IPS-18a (cell line): ENCODE measurements at regions not wholly inside any gene's neighbourhood (a gene's known extent, or its start where the extent isn't known, plus 50 kb on each side); places are given as distances from the start of the nearest gene placed in this dataset.

Source experiments
- H3K27ac ChIP-seq: one replicate; pipeline ENCODE4 v1.5.1; 2013; ENCODE audit warnings: low read length
- H3K27me3 ChIP-seq: one replicate; pipeline ENCODE4 v1.6.1; 2013; ENCODE audit warnings: mild to moderate bottlenecking, low read length; ENCODE audit not compliant: control insufficient read depth, insufficient read depth
- H3K36me3 ChIP-seq: one replicate; pipeline ENCODE4 v1.6.1; 2013; ENCODE audit warnings: low read depth, low read length; ENCODE audit not compliant: control insufficient read depth
- H3K4me1 ChIP-seq: one replicate; pipeline ENCODE4 v1.6.1; 2013; ENCODE audit warnings: low read depth, low read length; ENCODE audit not compliant: control insufficient read depth
- H3K4me3 ChIP-seq: one replicate; pipeline ENCODE4 v1.5.1; 2013; ENCODE audit warnings: low read length
- H3K9ac ChIP-seq: one replicate; pipeline ENCODE4 v1.6.1; 2013; ENCODE audit warnings: mild to moderate bottlenecking, low read length, moderate library complexity
- H3K9me3 ChIP-seq: one replicate; pipeline ENCODE4 v1.6.1; 2013; ENCODE audit warnings: low read depth, low read length; ENCODE audit not compliant: control insufficient read depth

DNA sequence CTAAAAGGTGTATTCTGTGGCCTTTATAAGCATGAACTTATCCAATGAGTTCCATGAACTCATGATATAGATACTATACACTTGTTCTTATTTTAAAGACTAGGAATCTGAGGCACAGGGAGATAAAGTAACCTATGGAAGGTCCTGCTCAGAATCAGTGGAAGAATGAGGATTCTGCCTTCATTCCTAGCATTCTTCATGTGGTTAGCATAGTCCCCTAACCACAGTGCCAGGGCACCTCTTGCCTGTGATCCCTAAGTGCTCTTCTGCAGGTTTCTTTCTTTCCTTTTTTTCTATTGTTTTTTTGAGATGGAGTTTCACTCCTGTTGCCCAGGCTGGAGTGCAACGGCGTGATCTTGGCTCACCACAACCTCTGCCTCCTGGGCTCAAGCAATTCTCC lies 174.1 kb downstream of the C9orf152 start:
- Histone ChIP-seq H3K36me3 (no peaks in the 10 kb centered on the region), H3K4me1 (no peaks in the 10 kb centered on the region), H3K4me3 (no peak overlapping the region), H3K27me3 (no peaks in the 10 kb centered on the region), H3K9ac (no peak overlapping the region), H3K27ac (no peak overlapping the region), H3K9me3 (no peaks in the 10 kb centered on the region)

DNA sequence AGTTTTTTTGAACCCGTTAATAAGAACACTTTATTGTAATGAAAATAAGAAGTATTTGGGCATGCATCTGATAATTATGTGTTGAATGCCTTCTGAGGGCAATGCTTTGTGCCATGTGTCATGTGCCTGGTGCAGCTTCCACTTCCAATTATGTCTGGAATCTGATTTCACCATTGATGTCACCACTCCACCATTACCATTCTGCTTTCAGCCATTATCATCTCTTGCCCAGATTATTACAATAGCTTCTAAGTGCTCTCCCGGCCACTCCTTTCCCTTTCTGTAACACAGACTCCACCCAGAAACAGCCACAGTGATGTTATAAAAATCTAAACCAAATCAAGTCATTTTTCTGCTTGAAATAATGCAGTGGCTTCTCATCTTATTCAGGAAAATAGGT lies 171.7 kb downstream of the C9orf152 start:
- H3K27me3 ChIP-seq = no peaks in the 10 kb centered on the region
- no peaks in the 10 kb centered on the region for H3K9me3 ChIP-seq
- no peak overlapping the region for H3K4me3 ChIP-seq
- no peaks in the 10 kb centered on the region for H3K36me3 ChIP-seq
- no peaks in the 10 kb centered on the region for H3K4me1 ChIP-seq
- no peak overlapping the region for H3K27ac ChIP-seq
- no peak overlapping the region for H3K9ac ChIP-seq

DNA sequence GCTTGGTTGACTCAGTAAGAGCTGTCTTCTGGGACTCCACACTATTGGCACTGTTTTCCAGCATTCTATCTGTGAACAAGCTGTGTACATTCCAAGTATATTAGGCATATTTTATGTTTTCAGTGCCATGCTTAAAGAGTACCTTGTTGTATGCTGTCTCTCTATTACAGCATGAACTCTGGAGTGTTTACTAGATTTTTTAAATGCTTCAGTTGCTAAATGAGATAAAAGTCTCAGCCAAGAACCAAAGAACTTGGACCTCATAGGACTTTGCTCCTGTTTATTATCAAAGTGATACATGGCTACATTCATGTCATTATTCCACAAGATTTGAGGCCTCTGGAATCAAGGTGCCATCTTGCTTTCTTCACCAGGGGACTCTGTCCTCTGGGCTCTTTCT lies 167.2 kb downstream of the C9orf152 start:
- no peaks in the 10 kb centered on the region for H3K9me3 ChIP-seq
- no peak overlapping the region for H3K4me3 ChIP-seq
- H3K27me3 ChIP-seq = no peaks in the 10 kb centered on the region
- peaks cover 3% of the 10 kb centered on the region for H3K4me1 ChIP-seq
- no peak overlapping the region for H3K27ac ChIP-seq
- H3K36me3 ChIP-seq = no peaks in the 10 kb centered on the region
- H3K9ac ChIP-seq = no peak overlapping the region

DNA sequence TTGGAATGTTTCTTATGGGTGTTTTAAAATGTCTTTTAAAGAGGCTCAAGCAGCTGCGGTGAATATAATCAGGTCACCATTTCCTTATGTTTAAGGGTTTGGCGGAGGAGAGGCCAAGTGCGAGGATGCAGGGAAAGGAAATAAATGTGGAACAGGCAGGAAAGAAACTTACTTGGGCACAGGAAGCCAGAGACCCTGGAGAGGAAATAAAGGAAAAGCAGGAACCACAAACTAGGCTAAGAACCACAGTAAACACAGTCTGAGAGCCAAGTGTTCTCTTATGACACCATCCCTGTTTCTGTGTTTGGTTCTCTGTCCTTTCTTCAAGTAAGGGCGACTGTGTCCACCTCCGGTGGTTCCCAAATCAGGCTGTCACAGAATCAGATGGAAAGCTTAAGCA lies 166.5 kb downstream of the C9orf152 start:
- no peak overlapping the region for H3K27ac ChIP-seq

DNA sequence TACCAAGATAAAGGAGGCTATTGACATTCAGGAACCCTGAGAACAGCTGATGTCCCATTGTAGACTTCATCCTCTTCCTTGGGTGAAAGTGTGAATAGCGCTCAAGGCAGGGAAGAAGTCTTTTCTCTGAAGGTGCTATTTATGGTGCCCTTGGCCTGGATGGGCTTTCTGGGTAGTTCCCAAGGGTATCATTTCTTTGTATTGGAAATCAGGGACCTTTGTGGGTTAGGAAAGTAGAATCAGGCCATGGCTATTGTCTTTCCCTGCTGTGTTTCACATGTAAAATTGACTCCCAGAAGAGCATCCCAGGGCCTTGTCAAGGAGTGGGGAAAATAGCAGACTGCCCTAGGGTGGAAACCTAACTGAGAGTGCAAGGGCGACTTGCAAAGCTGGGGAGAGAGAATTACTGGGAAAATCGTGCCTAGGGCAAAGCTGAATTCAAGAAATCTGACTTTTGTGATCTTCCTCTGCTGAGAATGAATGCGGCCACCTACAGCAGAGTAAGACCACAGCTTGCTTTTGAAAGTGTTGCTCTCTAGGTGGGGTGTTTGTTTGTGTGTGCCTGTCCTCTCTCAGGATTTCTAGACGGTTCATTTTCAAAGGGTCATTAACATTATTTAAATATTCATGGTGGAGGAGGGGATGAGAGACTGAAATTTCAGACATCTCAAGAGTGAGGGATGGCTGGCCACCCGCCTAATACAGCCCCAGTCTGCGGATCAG lies 160.6 kb downstream of the C9orf152 start:
- Histone ChIP-seq H3K9ac (peak overlapping the region; percentile 87), H3K36me3 (no peaks in the 10 kb centered on the region), H3K4me3 (peak overlapping the region; percentile 95), H3K9me3 (no peaks in the 10 kb centered on the region), H3K27ac (peak overlapping the region; percentile 75), H3K4me1 (peaks cover 17% of the 10 kb centered on the region), H3K27me3 (peaks cover 9% of the 10 kb centered on the region)

More for the DNA sequence above, 166.5 kb downstream of the C9orf152 start:
- no peaks in the 10 kb centered on the region for H3K9me3 ChIP-seq
- H3K27me3 ChIP-seq = no peaks in the 10 kb centered on the region
- H3K4me3 ChIP-seq = no peak overlapping the region
- peaks cover 4% of the 10 kb centered on the region for H3K4me1 ChIP-seq
- H3K36me3 ChIP-seq = no peaks in the 10 kb centered on the region
- no peak overlapping the region for H3K9ac ChIP-seq

DNA sequence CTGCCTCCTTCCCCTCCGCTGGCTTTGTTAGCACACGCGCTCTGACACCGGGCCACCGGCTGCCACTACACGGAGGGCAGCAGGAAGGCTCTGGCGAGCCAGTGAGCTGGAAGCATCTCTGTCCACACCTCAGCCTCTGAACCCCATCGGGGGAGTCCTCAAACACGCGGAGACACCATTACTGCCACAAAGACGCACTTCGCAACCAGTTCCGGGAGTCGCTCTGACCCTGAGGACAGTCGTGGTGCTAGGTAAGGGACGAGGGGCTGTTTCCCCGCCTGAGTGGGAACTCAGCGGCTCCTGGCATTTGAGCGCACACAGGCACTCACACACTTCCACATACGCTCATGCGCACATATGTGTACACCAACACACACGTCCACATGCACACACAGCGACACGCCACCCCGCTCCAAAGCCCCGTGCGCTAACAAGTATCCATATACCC lies 160.0 kb downstream of the C9orf152 start:
- no peaks in the 10 kb centered on the region for H3K36me3 ChIP-seq
- H3K4me1 ChIP-seq = peaks cover 17% of the 10 kb centered on the region
- peak overlapping the region; percentile 95 for H3K4me3 ChIP-seq
- H3K27me3 ChIP-seq = peaks cover 9% of the 10 kb centered on the region
- H3K27ac ChIP-seq = peak overlapping the region; percentile 75
- no peaks in the 10 kb centered on the region for H3K9me3 ChIP-seq
- peak overlapping the region; percentile 87 for H3K9ac ChIP-seq

DNA sequence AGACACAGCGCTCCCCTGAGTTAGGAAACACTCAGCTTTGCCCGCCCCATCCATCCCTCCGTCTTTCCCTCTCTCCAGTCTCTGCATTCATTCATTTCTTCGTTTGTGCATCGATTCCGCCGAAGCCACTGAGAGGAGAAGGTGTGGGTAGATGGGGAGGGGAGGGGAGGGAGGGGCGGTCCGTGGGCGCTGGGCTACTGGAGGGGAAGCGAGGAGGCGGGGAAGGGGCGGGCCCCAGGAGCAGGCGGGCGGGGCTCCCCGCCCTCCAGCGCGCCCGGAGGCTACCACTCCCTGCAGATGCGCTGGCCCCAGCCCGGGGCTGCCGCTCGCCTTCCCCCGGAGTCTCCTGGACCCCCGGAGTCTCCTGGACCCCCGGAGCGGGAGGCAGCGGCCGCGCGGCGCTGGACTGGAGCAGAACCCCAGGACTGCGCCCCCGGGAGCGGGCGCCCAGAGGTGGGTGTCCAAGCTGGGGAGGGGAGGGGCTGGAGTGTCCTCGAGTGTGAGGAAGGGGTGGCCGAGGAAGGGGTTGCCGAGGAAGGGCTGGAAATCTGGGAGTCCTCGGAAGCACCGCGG lies 159.5 kb downstream of the C9orf152 start:
- peak overlapping the region; percentile 87 for H3K9ac ChIP-seq
- H3K27me3 ChIP-seq = peaks cover 9% of the 10 kb centered on the region
- peak overlapping the region; percentile 75 for H3K27ac ChIP-seq
- H3K4me1 ChIP-seq = peaks cover 17% of the 10 kb centered on the region
- H3K9me3 ChIP-seq = no peaks in the 10 kb centered on the region
- H3K4me3 ChIP-seq = peak overlapping the region; percentile 95
- H3K36me3 ChIP-seq = no peaks in the 10 kb centered on the region

DNA sequence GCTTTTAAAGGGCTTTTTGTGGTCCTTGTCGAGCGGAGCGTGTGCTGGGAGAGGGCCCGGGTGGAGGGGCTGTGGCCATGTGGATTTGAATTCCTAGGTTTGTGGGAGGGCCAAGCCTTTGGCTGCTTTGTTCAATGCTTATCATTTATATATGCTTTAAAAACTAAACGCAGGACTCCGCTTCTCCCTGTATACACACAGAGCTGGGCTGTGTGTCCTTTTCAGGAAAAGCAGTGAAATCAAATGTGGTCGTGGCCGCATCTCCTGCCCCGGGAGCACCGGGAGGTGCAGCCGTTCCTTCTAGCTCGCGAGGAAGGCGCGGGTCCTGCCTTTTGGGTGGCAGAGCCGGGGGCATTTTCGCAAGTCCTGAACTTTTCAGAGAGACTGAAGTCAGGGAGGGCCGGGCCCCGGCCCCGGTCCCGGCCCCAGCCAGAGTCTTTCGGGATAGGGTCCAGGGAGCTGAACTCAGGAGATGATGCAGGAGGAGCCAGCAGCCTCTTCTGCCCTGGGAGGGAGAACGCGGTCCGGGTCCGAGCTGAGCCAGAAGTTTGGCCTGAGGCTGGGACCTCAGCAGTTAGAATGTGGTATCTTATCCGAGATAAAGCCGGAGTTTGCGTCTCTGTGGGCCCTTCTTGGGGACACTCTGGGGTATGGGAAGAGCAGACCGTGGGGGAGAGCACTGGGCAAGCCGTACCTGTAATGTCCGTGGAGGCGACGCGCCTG lies 158.8 kb downstream of the C9orf152 start:
- Histone ChIP-seq H3K27me3 (peaks cover 9% of the 10 kb centered on the region), H3K9ac (peak overlapping the region; percentile 87), H3K36me3 (no peaks in the 10 kb centered on the region), H3K4me3 (peak overlapping the region; percentile 95), H3K9me3 (no peaks in the 10 kb centered on the region), H3K4me1 (peaks cover 17% of the 10 kb centered on the region), H3K27ac (no peak overlapping the region)

DNA sequence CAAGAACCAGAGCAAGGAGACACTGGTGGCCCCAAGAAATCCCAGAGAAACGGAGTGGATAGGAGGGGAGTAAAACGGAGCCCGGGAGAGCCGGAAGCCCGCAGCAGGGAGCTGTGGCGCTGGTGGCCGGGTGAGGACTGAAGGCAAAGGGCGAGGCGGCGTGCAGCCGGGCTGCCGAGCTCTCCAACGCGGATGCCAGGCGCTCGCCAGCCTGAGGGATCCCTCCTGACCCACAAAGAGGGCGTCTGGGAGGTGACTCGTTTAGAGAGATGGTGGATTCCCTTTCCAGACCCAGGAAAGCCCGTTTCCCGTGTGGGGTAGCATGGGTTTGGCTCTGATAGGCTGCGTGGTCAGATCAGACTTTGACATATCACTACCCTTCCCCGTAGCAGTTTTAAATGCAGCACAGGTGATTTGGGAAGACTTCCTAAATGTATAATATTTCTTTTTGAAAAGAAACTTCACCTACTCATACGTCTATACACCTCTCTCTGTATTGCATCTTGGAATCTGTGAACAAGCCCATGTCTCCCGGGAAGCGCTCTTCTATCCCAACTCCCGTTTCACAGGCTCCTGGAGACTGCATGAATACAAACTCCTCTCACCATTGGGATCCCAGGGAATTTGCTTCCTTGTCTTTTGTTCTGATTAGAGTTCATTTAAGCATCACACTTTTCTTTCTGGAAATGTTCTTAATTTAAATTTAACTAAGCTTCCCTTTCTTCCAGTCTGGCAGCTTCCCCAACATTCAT lies 158.1 kb downstream of the C9orf152 start:
- H3K27ac ChIP-seq = no peak overlapping the region
- peak overlapping the region; percentile 95 for H3K4me3 ChIP-seq
- H3K36me3 ChIP-seq = no peaks in the 10 kb centered on the region
- no peaks in the 10 kb centered on the region for H3K9me3 ChIP-seq
- H3K9ac ChIP-seq = peak overlapping the region; percentile 87
- H3K27me3 ChIP-seq = peaks cover 9% of the 10 kb centered on the region
- peaks cover 17% of the 10 kb centered on the region for H3K4me1 ChIP-seq

DNA sequence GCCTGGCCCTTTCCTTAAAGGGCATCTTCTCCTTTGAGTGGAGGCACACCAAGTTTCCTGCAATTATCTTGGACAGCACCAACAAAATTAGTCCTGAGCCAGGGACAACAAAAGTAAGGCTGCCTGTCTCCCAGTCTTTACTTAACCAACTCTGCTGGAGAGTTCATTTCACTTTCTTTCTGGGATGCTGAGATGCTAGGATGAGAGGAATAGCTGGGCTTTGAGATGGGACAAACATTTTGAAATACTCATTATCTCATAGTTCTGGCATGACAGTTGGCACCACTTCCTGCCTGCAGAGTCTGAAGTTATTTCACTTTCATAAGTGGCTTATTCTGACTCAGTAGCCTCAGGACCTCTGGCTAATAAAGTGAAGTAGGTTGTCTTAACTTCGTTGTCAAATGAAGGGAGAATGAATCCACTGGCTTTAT lies 157.0 kb downstream of the C9orf152 start:
- peak overlapping the region; percentile 95 for H3K4me3 ChIP-seq
- H3K36me3 ChIP-seq = no peaks in the 10 kb centered on the region
- H3K27me3 ChIP-seq = peaks cover 9% of the 10 kb centered on the region
- H3K9ac ChIP-seq = no peak overlapping the region
- peaks cover 15% of the 10 kb centered on the region for H3K4me1 ChIP-seq
- H3K9me3 ChIP-seq = no peaks in the 10 kb centered on the region
- H3K27ac ChIP-seq = no peak overlapping the region

DNA sequence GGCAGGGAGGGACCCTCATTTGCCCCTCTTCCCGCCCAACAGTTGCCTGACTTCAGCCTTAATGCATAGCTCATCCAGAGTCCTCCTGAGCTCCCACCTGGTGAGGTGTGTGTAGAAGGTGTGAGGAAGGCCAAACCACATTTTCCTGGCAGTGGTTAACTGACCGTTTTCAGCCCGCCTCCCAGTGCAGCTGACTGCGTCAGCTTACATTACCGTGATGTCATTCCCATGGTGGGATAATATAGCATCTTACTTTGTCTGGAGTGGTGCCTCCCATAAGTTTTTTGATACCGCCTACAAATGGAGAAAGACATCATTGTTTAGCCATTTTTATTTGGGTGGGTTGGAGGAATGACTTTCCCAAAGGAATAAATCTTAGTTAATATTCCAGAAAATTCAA lies 151.9 kb downstream of the C9orf152 start:
- peaks cover 14% of the 10 kb centered on the region for H3K4me1 ChIP-seq
- no peak overlapping the region for H3K27ac ChIP-seq
- H3K9ac ChIP-seq = no peak overlapping the region
- no peaks in the 10 kb centered on the region for H3K27me3 ChIP-seq
- no peaks in the 10 kb centered on the region for H3K9me3 ChIP-seq
- H3K4me3 ChIP-seq = no peak overlapping the region
- H3K36me3 ChIP-seq = no peaks in the 10 kb centered on the region
